OCI-LY3 (cell line): ENCODE measurements at regions not wholly inside any gene's neighbourhood (a gene's known extent, or its start where the extent isn't known, plus 50 kb on each side); places are given as distances from the start of the nearest gene placed in this dataset.

Experiments
- EZH2phosphoT487 ChIP-seq: fragments of 200-600 bp; shearing (Covaris generic); IDR thresholded peaks from 2 replicates; pipeline ENCODE4 v1.6.1; 2018; ENCODE audit warnings: antibody characterized with exemption, mixed run types, low read depth
- TF ChIP-seq, protein P1 (sequence below): fragments of 200-600, 300-600 bp; sonication (generic); IDR thresholded peaks from 2 replicates; pipeline ENCODE4 v1.5.1; 2014; ENCODE audit warnings: antibody characterized with exemption, low read length, low read depth

GRCh38 chr2:39558906-39559305, 106.8 kb upstream of the TMEM178A start:
- TF ChIP-seq, protein P1, sequence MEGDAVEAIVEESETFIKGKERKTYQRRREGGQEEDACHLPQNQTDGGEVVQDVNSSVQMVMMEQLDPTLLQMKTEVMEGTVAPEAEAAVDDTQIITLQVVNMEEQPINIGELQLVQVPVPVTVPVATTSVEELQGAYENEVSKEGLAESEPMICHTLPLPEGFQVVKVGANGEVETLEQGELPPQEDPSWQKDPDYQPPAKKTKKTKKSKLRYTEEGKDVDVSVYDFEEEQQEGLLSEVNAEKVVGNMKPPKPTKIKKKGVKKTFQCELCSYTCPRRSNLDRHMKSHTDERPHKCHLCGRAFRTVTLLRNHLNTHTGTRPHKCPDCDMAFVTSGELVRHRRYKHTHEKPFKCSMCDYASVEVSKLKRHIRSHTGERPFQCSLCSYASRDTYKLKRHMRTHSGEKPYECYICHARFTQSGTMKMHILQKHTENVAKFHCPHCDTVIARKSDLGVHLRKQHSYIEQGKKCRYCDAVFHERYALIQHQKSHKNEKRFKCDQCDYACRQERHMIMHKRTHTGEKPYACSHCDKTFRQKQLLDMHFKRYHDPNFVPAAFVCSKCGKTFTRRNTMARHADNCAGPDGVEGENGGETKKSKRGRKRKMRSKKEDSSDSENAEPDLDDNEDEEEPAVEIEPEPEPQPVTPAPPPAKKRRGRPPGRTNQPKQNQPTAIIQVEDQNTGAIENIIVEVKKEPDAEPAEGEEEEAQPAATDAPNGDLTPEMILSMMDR: no peak
- no peak for TF ChIP-seq EZH2phosphoT487
